CD4-positive, alpha-beta memory T cell (primary cell): ENCODE measurements at regions not wholly inside any gene's neighbourhood (a gene's known extent, or its start where the extent isn't known, plus 50 kb on each side); places are given as distances from the start of the nearest gene placed in this dataset.

Experiments used
- CTCF ChIA-PET: fragments of 350-600 bp; sonication (Branson Sonifier 250); formaldehyde crosslinking; loops from one replicate; lab custom pipeline; 2021; ENCODE audit warnings: inconsistent platforms; ENCODE audit not compliant: partially characterized antibody; lab: Charles Lee
- POLR2A ChIA-PET: fragments of 350-600 bp; sonication (Branson Sonifier 250); formaldehyde crosslinking; loops from one replicate; lab custom pipeline; 2021; ENCODE audit not compliant: partially characterized antibody; lab: Charles Lee
- DNase-seq, 5 donors: peaks; one replicate each; pipeline versions ENCODE4 v3.0.0 to v3.0.0-alpha.2; 2020 to 2022; ENCODE audit warnings: mixed read lengths in 1 of 5
- H3K27ac ChIP-seq: one replicate; pipeline ENCODE4 v1.7.0; 2013; ENCODE audit warnings: low read depth, low read length
- H3K27me3 ChIP-seq: 2 replicates; pipeline ENCODE4 v1.7.0; 2013; ENCODE audit warnings: mild to moderate bottlenecking, low read length, moderate library complexity; ENCODE audit not compliant: insufficient read depth
- H3K36me3 ChIP-seq: 2 replicates; pipeline ENCODE4 v1.7.0; 2013; ENCODE audit warnings: mild to moderate bottlenecking, low read length, moderate library complexity; ENCODE audit not compliant: insufficient read depth
- H3K4me1 ChIP-seq: 2 replicates; pipeline ENCODE4 v1.7.0; 2013; ENCODE audit warnings: mild to moderate bottlenecking, low read length, moderate library complexity; ENCODE audit not compliant: insufficient read depth
- H3K4me3 ChIP-seq, 2 donors: one replicate each; pipeline ENCODE4 v1.7.0; 2013; ENCODE audit warnings: low read length in 2 of 2, mild to moderate bottlenecking in 1 of 2
- H3K9me3 ChIP-seq, 2 donors: one replicate each; pipeline ENCODE4 v1.7.0; 2013; ENCODE audit warnings: low read length in 2 of 2, control low read depth in 1 of 2; ENCODE audit not compliant: control insufficient read depth in 1 of 2
- H3K27ac Mint-ChIP-seq, 7 donors: one replicate each; pipeline ENCODE4 v1.8.0; 2020 to 2021; ENCODE audit warnings: mixed read lengths in 7 of 7, mild to moderate bottlenecking in 6 of 7, inconsistent platforms in 3 of 7, moderate library complexity in 3 of 7
- H3K27me3 Mint-ChIP-seq, 2 donors: one replicate each; pipeline ENCODE4 v1.8.0; 2020 to 2021; ENCODE audit warnings: mixed read lengths in 2 of 2
- H3K36me3 Mint-ChIP-seq, 2 donors: one replicate each; pipeline ENCODE4 v1.8.0; 2020 to 2021; ENCODE audit warnings: mixed read lengths in 2 of 2, inconsistent platforms in 1 of 2, mild to moderate bottlenecking in 1 of 2
- H3K4me1 Mint-ChIP-seq, 4 donors: one replicate each; pipeline ENCODE4 v1.8.0; 2020 to 2021; ENCODE audit warnings: mixed read lengths in 4 of 4, mild to moderate bottlenecking in 1 of 4
- H3K4me3 Mint-ChIP-seq, 8 donors: one replicate each; pipeline ENCODE4 v1.8.0; 2020 to 2021; ENCODE audit warnings: mixed read lengths in 8 of 8, mild to moderate bottlenecking in 7 of 8, moderate library complexity in 6 of 8, inconsistent platforms in 3 of 8
- H3K9me3 Mint-ChIP-seq, 8 donors: one replicate each; pipeline ENCODE4 v1.8.0; 2020 to 2021; ENCODE audit warnings: mixed read lengths in 8 of 8, mild to moderate bottlenecking in 5 of 8, inconsistent platforms in 3 of 8, moderate library complexity in 1 of 8
- intact Hi-C: fragments of 100-400 bp; cut with micrococcal nuclease; formaldehyde crosslinking; loops from one replicate; pipeline ENCODE4 v1.15.1; 2023

DNA sequence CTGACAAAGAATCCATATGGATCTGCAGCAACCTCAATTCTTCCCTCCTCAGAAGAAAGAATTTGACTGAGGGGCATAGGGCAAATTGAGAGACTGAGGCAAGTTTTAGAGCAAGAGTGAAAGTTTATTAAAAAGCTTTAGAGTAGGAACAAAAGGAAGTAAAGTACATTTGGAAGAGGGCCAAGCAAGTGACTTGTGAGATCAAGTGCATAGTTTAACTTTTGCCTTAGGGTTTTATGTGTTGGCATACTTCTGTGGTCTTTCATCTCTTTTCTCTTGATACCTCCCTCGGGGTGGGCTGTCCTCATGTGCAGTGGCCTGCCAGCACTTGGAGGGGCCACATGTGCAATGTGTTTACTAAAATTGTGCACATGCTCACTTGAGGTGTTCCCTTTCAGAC is 98.0 kb upstream of the MAGEB16 start:
- CTCF ChIA-PET, result no interaction called here
- Histone ChIP-seq H3K36me3 (no peaks in the 10 kb centered on the region), H3K4me3 (no peak overlapping the region), H3K27me3 (no peaks in the 10 kb centered on the region), H3K4me1 (no peaks in the 10 kb centered on the region), H3K27ac (no peak overlapping the region), H3K9me3 (no peaks in the 10 kb centered on the region)
- Mint-ChIP-seq H3K4me3 (no peak overlapping the region), H3K4me1 (no peaks in the 10 kb centered on the region), H3K36me3 (no peaks in the 10 kb centered on the region), H3K9me3 (peaks cover 0 to 3% (median 0%) of the 10 kb centered on the region in 8 donors), H3K27ac (no peak overlapping the region), H3K27me3 (no peaks in the 10 kb centered on the region)
- no peak for DNase-seq
- POLR2A ChIA-PET, result no interaction called here
- intact Hi-C loops, result no loop called here

DNA sequence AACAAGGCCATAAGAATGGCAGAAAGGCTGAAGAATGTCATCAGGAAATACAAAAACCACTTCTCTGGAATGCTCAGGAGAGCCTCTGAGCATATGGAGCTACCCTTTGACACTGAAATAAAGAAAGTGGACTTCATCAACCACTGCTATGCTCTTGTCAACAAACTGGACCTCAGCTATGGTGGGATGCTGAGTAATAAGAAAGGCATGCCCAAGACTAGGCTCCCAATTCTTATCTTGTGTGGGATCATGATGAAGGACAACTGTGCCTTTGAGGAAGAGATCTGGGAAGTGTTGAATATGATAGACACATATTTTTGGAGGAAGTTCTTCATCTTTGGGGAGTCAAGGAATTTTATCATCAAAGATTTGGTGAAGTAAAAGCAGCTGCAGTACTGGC is 86.9 kb upstream of the MAGEB16 start:
- H3K36me3 ChIP-seq, result no peaks in the 10 kb centered on the region
- no peaks in the 10 kb centered on the region for H3K27me3 ChIP-seq
- DNase-seq, result no peak
- Mint-ChIP-seq H3K4me1 (no peaks in the 10 kb centered on the region), H3K36me3 (no peaks in the 10 kb centered on the region), H3K4me3 (no peak overlapping the region), H3K9me3 (peaks cover 0 to 5% (median under 1%) of the 10 kb centered on the region in 8 donors), H3K27ac (no peak overlapping the region), H3K27me3 (no peaks in the 10 kb centered on the region)
- no peaks in the 10 kb centered on the region for H3K9me3 ChIP-seq
- POLR2A ChIA-PET, result no interaction called here
- CTCF ChIA-PET, result no interaction called here
- H3K4me3 ChIP-seq, result no peak overlapping the region
- H3K27ac ChIP-seq, result no peak overlapping the region
- intact Hi-C loops, result no loop called here
- H3K4me1 ChIP-seq, result no peaks in the 10 kb centered on the region

DNA sequence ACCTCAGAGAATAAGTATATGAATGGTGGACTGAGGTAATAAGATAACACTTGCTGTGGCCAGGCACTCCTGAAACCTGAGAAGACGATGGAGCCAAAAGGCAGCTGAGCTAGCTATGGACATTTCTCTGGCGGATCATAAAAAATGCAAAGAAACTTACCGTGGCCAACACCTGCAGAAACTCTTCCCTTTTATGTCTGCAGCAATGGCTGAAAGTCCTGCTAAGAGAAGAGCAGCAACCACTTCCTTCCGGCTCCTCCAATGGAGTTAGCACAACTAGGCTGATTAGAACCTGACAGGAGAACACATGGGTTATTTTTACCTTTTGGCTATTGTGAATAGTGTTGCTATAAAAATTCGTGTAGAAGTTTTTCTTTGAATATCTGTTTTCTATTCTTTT is 76.0 kb upstream of the MAGEB16 start:
- CTCF ChIA-PET, result no interaction called here
- intact Hi-C loops, result no loop called here
- no peak overlapping the region for H3K27ac Mint-ChIP-seq

DNA sequence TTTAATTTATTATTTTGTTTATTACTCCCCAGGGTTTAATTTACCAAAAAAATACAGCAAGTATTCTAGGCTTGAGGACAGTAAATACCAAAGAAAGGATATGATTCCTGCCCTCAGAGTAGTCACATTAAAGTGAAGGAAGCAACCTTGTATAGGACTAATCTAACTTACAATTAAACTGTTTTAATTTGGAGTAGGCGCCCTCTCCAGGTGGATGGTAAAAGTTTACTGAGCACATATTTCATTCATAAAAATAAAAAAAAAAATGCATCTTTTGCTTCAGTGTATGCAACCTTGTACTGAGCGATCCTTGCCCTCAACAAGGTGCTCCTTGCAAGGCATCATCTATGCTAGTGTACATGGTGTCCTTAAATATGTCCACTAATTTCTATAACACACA is 72.0 kb upstream of the MAGEB16 start:
- no peaks in the 10 kb centered on the region for H3K36me3 Mint-ChIP-seq

More for the DNA sequence above, 76.0 kb upstream of the MAGEB16 start:
- POLR2A ChIA-PET, result no interaction called here
- Histone ChIP-seq H3K4me1 (no peaks in the 10 kb centered on the region), H3K27ac (no peak overlapping the region), H3K36me3 (no peaks in the 10 kb centered on the region), H3K27me3 (no peaks in the 10 kb centered on the region), H3K4me3 (no peak overlapping the region), H3K9me3 (no peaks in the 10 kb centered on the region)
- DNase-seq, result no peak
- Mint-ChIP-seq H3K27me3 (no peaks in the 10 kb centered on the region), H3K4me3 (no peak overlapping the region), H3K9me3 (peaks cover 0 to 7% (median 0%) of the 10 kb centered on the region in 8 donors), H3K36me3 (no peaks in the 10 kb centered on the region), H3K4me1 (no peaks in the 10 kb centered on the region)

DNA sequence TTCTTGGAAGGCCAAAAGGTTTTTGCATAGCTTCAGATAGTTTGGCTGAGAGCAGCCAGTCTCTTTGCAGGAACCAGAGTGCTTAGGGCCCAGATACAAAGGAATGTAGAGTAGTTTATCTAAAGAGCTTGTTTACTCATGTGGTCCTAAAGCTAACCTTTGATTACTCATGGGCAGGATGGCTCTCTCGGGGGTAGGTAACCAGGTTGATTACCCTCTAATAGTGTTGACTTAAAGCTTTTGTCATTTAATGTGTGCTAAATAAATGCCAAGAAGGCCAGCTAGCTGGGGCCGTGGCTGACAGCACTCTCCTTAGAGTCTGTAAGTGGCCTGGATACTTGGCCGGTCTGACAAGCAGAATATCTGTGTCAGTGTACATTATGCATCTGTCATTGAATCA is 69.7 kb upstream of the MAGEB16 start:
- H3K27me3 ChIP-seq, result no peaks in the 10 kb centered on the region
- H3K4me1 ChIP-seq, result no peaks in the 10 kb centered on the region
- no peak overlapping the region for H3K27ac ChIP-seq
- no peaks in the 10 kb centered on the region for H3K4me1 Mint-ChIP-seq
- no peak overlapping the region for H3K27ac Mint-ChIP-seq
- no peaks in the 10 kb centered on the region for H3K36me3 Mint-ChIP-seq
- no peaks in the 10 kb centered on the region for H3K36me3 ChIP-seq
- POLR2A ChIA-PET, result no interaction called here
- DNase-seq, result no peak
- H3K9me3 ChIP-seq, result no peaks in the 10 kb centered on the region
- H3K27me3 Mint-ChIP-seq, result no peaks in the 10 kb centered on the region
- H3K4me3 ChIP-seq, result no peak overlapping the region
- no peak overlapping the region for H3K4me3 Mint-ChIP-seq
- CTCF ChIA-PET, result no interaction called here
- H3K9me3 Mint-ChIP-seq, result peaks cover 0 to 10% (median 4%) of the 10 kb centered on the region in 8 donors
- intact Hi-C loops, result no loop called here

More for the DNA sequence above, 72.0 kb upstream of the MAGEB16 start:
- Histone ChIP-seq H3K4me3 (no peak overlapping the region), H3K27me3 (no peaks in the 10 kb centered on the region), H3K27ac (no peak overlapping the region), H3K36me3 (no peaks in the 10 kb centered on the region), H3K4me1 (no peaks in the 10 kb centered on the region), H3K9me3 (no peaks in the 10 kb centered on the region)
- Mint-ChIP-seq H3K9me3 (peaks cover 0 to 7% (median 3%) of the 10 kb centered on the region in 8 donors), H3K27me3 (no peaks in the 10 kb centered on the region), H3K4me3 (no peak overlapping the region), H3K4me1 (no peaks in the 10 kb centered on the region), H3K27ac (no peak overlapping the region)
- CTCF ChIA-PET, result no interaction called here
- POLR2A ChIA-PET, result no interaction called here
- DNase-seq, result no peak
- intact Hi-C loops, result no loop called here

DNA sequence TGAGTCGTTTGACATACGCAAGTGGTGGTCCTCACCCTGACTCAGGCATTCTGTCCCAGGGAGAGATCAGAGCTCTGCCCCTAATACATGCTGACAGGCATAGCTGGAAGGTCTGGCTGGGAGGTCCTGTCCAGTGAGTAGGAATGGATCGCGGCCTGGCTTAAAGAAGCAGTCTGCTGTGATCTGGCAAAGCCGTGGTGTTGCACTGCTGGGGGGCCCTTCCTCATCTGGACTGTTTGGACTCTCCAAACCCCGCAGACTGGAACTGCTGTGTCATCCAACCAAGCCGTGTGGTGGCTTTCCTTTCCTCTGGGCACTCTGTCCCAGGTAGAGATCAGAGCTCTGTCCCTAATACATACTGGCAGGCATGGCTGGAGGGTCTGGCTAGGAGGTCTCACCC is 64.3 kb upstream of the MAGEB16 start:
- intact Hi-C loops, result no loop called here
- Mint-ChIP-seq H3K9me3 (peaks cover 0 to 5% (median under 1%) of the 10 kb centered on the region in 8 donors), H3K27me3 (no peaks in the 10 kb centered on the region), H3K4me3 (no peak overlapping the region), H3K4me1 (no peaks in the 10 kb centered on the region), H3K27ac (no peak overlapping the region), H3K36me3 (no peaks in the 10 kb centered on the region)
- Histone ChIP-seq H3K27me3 (no peaks in the 10 kb centered on the region), H3K4me1 (no peaks in the 10 kb centered on the region), H3K36me3 (no peaks in the 10 kb centered on the region), H3K9me3 (no peaks in the 10 kb centered on the region), H3K27ac (no peak overlapping the region), H3K4me3 (no peak overlapping the region)
- ChIA-PET POLR2A (no interaction called here), CTCF (no interaction called here)
- no peak for DNase-seq

DNA sequence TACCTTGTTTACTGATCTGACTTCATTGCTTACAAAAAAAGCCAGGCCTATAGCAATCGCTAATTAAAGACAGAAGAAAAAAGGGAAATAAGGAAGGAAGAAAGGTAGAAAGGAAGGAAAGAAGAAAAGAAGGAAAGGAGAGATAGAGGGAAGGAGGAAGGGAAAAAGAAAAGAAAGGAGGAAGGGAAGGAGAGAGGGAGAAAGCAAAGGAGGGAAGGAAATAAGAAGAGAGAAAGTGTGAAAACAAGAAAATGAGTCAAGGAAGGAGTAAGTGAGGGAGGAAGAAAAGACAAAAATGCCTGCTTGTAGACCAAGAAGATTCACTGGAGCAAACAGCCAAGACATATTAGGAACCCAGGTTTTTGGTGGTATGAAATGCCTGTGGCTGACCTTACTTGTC is 57.0 kb upstream of the MAGEB16 start:
- intact Hi-C loops, result no loop called here
- Histone ChIP-seq H3K4me1 (no peaks in the 10 kb centered on the region), H3K27me3 (no peaks in the 10 kb centered on the region), H3K9me3 (no peaks in the 10 kb centered on the region), H3K36me3 (no peaks in the 10 kb centered on the region), H3K4me3 (no peak overlapping the region), H3K27ac (no peak overlapping the region)
- no peaks in the 10 kb centered on the region for H3K27me3 Mint-ChIP-seq
- ChIA-PET POLR2A (no interaction called here), CTCF (no interaction called here)
- H3K9me3 Mint-ChIP-seq, result peaks cover 0 to 5% (median 0%) of the 10 kb centered on the region in 8 donors
- H3K4me1 Mint-ChIP-seq, result no peaks in the 10 kb centered on the region
- H3K36me3 Mint-ChIP-seq, result no peaks in the 10 kb centered on the region
- no peak overlapping the region for H3K4me3 Mint-ChIP-seq
- no peak overlapping the region for H3K27ac Mint-ChIP-seq
- DNase-seq, result no peak

DNA sequence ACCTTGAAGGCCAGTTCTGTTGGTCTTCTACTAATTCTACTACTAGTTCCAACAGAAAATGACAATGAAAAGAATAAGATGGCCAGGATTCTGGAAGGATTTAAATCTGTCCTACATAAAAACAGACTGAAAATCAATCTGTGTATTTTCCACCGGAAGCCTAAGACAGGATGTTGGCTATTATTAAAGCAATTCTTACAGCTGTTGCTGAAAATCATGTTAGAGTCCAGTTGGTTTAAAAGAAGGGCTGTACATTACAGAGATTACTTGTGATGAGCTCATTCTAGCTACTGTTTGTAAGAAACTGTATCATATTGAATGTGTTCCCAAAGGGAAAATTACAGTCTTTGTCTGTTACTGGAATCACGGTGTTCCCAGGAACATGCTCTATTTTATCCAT is 54.8 kb upstream of the MAGEB16 start:
- H3K9me3 Mint-ChIP-seq, result peaks cover 0 to 6% (median 1%) of the 10 kb centered on the region in 8 donors
- H3K36me3 Mint-ChIP-seq, result no peaks in the 10 kb centered on the region
- no peak overlapping the region for H3K4me3 Mint-ChIP-seq
- H3K27me3 Mint-ChIP-seq, result no peaks in the 10 kb centered on the region
- no peak for DNase-seq
- Histone ChIP-seq H3K27me3 (no peaks in the 10 kb centered on the region), H3K9me3 (no peaks in the 10 kb centered on the region), H3K36me3 (no peaks in the 10 kb centered on the region), H3K4me3 (no peak overlapping the region), H3K4me1 (no peaks in the 10 kb centered on the region), H3K27ac (no peak overlapping the region)
- H3K4me1 Mint-ChIP-seq, result no peaks in the 10 kb centered on the region
- CTCF ChIA-PET, result no interaction called here
- H3K27ac Mint-ChIP-seq, result no peak overlapping the region
- intact Hi-C loops, result no loop called here
- POLR2A ChIA-PET, result no interaction called here
